NB4 (cell line): ENCODE measurements at regions not wholly inside any gene's neighbourhood (a gene's known extent, or its start where the extent isn't known, plus 50 kb on each side); places are given as distances from the start of the nearest gene placed in this dataset.

Source experiments
- DNase-seq: peaks from one replicate; pipeline ENCODE4 v3.0.0; 2010; ENCODE audit warnings: low read depth
- H3K4me3 ChIP-seq: one replicate; pipeline ENCODE4 v1.5.1; 2011; ENCODE audit warnings: mild to moderate bottlenecking, low read depth, low read length, moderate library complexity
- CTCF ChIP-seq: IDR thresholded peaks from one replicate; pipeline ENCODE4 v1.5.1; 2012; ENCODE audit warnings: low read depth, low read length
- MAX ChIP-seq: IDR thresholded peaks from 2 replicates; pipeline ENCODE4 v1.6.1; 2011; ENCODE audit warnings: low read depth, low read length
- MYC ChIP-seq: IDR thresholded peaks from 2 replicates; pipeline ENCODE4 v1.6.1; 2011; ENCODE audit warnings: low read depth, low read length
- POLR2A ChIP-seq: IDR thresholded peaks from 2 replicates; pipeline ENCODE4 v1.6.1; 2011; ENCODE audit warnings: mild to moderate bottlenecking; ENCODE audit not compliant: insufficient read length; ENCODE audit errors: extremely low read depth

GRCh38 chr4:54961357-54961975 lies 163.9 kb downstream of the KDR start:
- H3K4me3 ChIP-seq: no peak overlapping the region
- TF ChIP-seq CTCF (peak; percentile 53), MYC (no peak), POLR2A (no peak), MAX (no peak)
- peak; percentile 36 for DNase-seq

GRCh38 chr4:54959651-54960116 lies 165.7 kb downstream of the KDR start:
- TF ChIP-seq CTCF (no peak), POLR2A (no peak), MAX (no peak), MYC (no peak)
- no peak overlapping the region for H3K4me3 ChIP-seq
- DNase-seq: no peak

- TF ChIP-seq MYC (no peak), POLR2A (no peak), MAX (no peak), CTCF (no peak)
- no peak for DNase-seq
Measured at GRCh38 chr4:54959131-54959530, 166.3 kb downstream of the KDR start.

GRCh38 chr4:54958236-54958635 lies 167.2 kb downstream of the KDR start:
- TF ChIP-seq MAX (no peak), CTCF (no peak), POLR2A (no peak), MYC (no peak)
- H3K4me3 ChIP-seq: no peak overlapping the region
- DNase-seq: no peak

More at GRCh38 chr4:54959131-54959530, 166.3 kb downstream of the KDR start:
- H3K4me3 ChIP-seq: no peak overlapping the region

GRCh38 chr4:54954656-54955388 lies 170.6 kb downstream of the KDR start:
- no peak for DNase-seq
- no peak for TF ChIP-seq POLR2A
- no peak for TF ChIP-seq MAX
- no peak for TF ChIP-seq CTCF

More at GRCh38 chr4:54954656-54955388, 170.6 kb downstream of the KDR start:
- no peak overlapping the region for H3K4me3 ChIP-seq
